GM18519 (cell line): ENCODE measurements at regions not wholly inside any gene's neighbourhood (a gene's known extent, or its start where the extent isn't known, plus 50 kb on each side); places are given as distances from the start of the nearest gene placed in this dataset.
"Not testable (repeated sequence)": the region's sequence is repeated elsewhere in the genome, so short reads cannot be mapped to it uniquely, and the experiment has no call there.

Source experiments
- ATAC-seq: cut with Tn5 transposase; IDR thresholded peaks from one replicate; pipeline ENCODE4 v1.9.1; 2021; ENCODE audit warnings: mild to moderate bottlenecking, moderate library complexity; ENCODE audit not compliant: unreplicated experiment, low FRiP score

- ATAC-seq = no peak
These were observed 128.3 kb upstream of the ARHGEF3 start for GRCh38 chr3:56929809-56930615.

- ATAC-seq = no peak
These were observed 126.8 kb upstream of the ARHGEF3 start for GRCh38 chr3:56928379-56929068.

GRCh38 chr3:56927855-56928254, 126.1 kb upstream of the ARHGEF3 start:
- ATAC-seq = no peak

- no peak for ATAC-seq
These were observed 125.2 kb upstream of the ARHGEF3 start for GRCh38 chr3:56926947-56927282.

- ATAC-seq = no peak
These were observed 124.6 kb upstream of the ARHGEF3 start for GRCh38 chr3:56926243-56926946.

GRCh38 chr3:56924700-56925099, 123.0 kb upstream of the ARHGEF3 start:
- not testable (repeated sequence) for ATAC-seq

- no peak for ATAC-seq
These were observed 121.9 kb upstream of the ARHGEF3 start for GRCh38 chr3:56923526-56924224.

- ATAC-seq = no peak
These were observed 120.1 kb upstream of the ARHGEF3 start for GRCh38 chr3:56921573-56922453.

- ATAC-seq = no peak
These were observed 118.0 kb upstream of the ARHGEF3 start for GRCh38 chr3:56919797-56920195.

- no peak for ATAC-seq
These were observed 117.5 kb upstream of the ARHGEF3 start for GRCh38 chr3:56919137-56919796.

- no peak for ATAC-seq
These were observed 116.4 kb upstream of the ARHGEF3 start for GRCh38 chr3:56918111-56918568.

GRCh38 chr3:56917361-56918110, 115.8 kb upstream of the ARHGEF3 start:
- ATAC-seq = peak; percentile 79

GRCh38 chr3:56916716-56917360, 115.1 kb upstream of the ARHGEF3 start:
- no peak for ATAC-seq

- ATAC-seq = no peak
These were observed 114.3 kb upstream of the ARHGEF3 start for GRCh38 chr3:56915966-56916586.

GRCh38 chr3:56914646-56915045, 112.9 kb upstream of the ARHGEF3 start:
- ATAC-seq = no peak

- no peak for ATAC-seq
These were observed 109.6 kb upstream of the ARHGEF3 start for GRCh38 chr3:56911363-56911762.

GRCh38 chr3:56909349-56909748, 107.6 kb upstream of the ARHGEF3 start:
- no peak for ATAC-seq

GRCh38 chr3:56908004-56908403, 106.3 kb upstream of the ARHGEF3 start:
- no peak for ATAC-seq
